ENCODE measurements at regions not wholly inside any gene's neighbourhood (a gene's known extent, or its start where the extent isn't known, plus 50 kb on each side); places are given as distances from the start of the nearest gene placed in this dataset.
A peak's percentile ranks its signal among the peaks of the same experiment; 100 is the strongest.
"Not testable (repeated sequence)": the region's sequence is repeated elsewhere in the genome, so short reads cannot be mapped to it uniquely, and the experiment has no call there.

DNA sequence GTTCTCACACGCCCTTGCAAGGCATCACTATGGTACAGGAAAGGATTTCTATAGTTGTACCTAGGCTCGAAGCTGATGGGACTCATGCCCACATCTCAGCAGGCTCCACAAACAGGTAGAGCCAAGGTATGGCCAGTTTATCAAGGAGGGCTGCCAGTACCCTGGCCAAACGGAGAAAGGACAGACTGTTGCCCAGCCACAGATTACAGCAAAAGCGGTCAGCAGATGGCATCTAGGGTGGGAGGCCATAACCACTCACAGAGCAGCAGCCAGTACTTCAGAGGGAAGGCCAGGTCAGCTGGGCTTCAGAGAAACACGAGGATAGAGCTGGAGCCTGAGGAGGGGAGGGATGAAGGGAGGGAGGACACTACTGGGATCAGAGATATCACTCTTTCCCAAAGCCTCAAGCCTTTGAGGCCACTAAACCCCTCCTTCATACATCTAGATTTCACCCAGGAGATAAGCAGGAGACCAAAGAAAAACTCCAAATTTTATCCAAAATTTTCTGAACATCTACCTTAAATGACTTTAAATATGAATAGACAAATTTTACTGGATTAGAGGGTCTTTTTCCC lies 904.2 kb upstream of the NXPH2 start:
- Histone ChIP-seq H3F3A (ENCODE audit: low read length, unreplicated experiment) (no peaks in the 10 kb centered on the region), H3K4me2 (ENCODE audit: low read length) (peak overlapping the region; percentile 79; the same call in 1 of the 2 replicates), H3K27me3 (ENCODE audit: low read length) (no peaks in the 10 kb centered on the region), H3K79me2 (ENCODE audit: low read length) (no peaks in the 10 kb centered on the region), H3K9me3 (ENCODE audit: low read length) (no peaks in the 10 kb centered on the region), H3K27ac (ENCODE audit: low read length) (peak overlapping the region; percentile 33; the same call in 1 of the 2 replicates), H2AFZ (ENCODE audit: low read length) (no peak overlapping the region), H3K4me3 (ENCODE audit: low read length) (no peak overlapping the region), H3K9ac (ENCODE audit: low read length) (no peak overlapping the region), H3K36me3 (ENCODE audit: low read depth, low read length) (no peaks in the 10 kb centered on the region), H4K20me1 (ENCODE audit: low read length) (no peaks in the 10 kb centered on the region), H3K4me1 (ENCODE audit: insufficient read depth, low read length) (peaks cover 17% of the 10 kb centered on the region), H3K9me2 (replicated peaks; ENCODE audit: low read length) (no peaks in the 10 kb centered on the region)
- TF ChIP-seq, protein P1, sequence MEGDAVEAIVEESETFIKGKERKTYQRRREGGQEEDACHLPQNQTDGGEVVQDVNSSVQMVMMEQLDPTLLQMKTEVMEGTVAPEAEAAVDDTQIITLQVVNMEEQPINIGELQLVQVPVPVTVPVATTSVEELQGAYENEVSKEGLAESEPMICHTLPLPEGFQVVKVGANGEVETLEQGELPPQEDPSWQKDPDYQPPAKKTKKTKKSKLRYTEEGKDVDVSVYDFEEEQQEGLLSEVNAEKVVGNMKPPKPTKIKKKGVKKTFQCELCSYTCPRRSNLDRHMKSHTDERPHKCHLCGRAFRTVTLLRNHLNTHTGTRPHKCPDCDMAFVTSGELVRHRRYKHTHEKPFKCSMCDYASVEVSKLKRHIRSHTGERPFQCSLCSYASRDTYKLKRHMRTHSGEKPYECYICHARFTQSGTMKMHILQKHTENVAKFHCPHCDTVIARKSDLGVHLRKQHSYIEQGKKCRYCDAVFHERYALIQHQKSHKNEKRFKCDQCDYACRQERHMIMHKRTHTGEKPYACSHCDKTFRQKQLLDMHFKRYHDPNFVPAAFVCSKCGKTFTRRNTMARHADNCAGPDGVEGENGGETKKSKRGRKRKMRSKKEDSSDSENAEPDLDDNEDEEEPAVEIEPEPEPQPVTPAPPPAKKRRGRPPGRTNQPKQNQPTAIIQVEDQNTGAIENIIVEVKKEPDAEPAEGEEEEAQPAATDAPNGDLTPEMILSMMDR (conservative IDR thresholded peaks at IDR 0.05; ENCODE audit: low read depth, low read length) = no peak
- TF ChIP-seq EZH2phosphoT487 (IDR thresholded peaks at IDR 0.05; ENCODE audit: borderline replicate concordance, low read length) (no peak), EZH2 (IDR thresholded peaks at IDR 0.05; ENCODE audit: low read length, unreplicated experiment) (no peak)
- DNase-seq (no peak), ATAC-seq (peak; percentile 54)
- CTCF ChIA-PET = no interaction called here
- intact Hi-C loops (cut with micrococcal nuclease) = no loop called here
- POLR2A ChIA-PET (ENCODE audit: unreplicated experiment) = no interaction called here
- no TSS peak for BruUV-seq (replicated peaks)

DNA sequence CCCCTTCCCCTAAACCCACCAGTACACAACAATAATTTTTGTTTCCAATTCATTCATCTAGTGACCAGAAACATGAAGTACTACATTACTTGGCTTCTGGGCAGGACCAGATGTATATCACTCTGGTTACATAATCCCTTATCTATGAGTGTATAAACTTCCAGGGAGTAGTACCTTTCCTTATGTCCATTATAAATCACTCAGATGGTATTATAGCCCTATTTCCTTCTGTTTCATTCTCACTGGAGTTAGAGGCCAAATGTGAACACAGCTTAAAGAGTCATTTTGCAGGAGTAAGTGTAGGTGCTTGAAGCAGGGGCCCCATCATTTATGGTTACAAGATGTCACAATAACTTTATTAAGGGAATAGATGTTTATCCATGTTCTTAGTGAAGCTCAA lies 894.4 kb upstream of the NXPH2 start:
- H3K9me3 ChIP-seq (ENCODE audit: low read length) = no peaks in the 10 kb centered on the region
- H3F3A ChIP-seq (ENCODE audit: low read length, unreplicated experiment) = no peaks in the 10 kb centered on the region
- TF ChIP-seq EZH2phosphoT487 (IDR thresholded peaks at IDR 0.05; ENCODE audit: borderline replicate concordance, low read length) = no peak
- TF ChIP-seq EZH2 (IDR thresholded peaks at IDR 0.05; ENCODE audit: low read length, unreplicated experiment) = no peak
- TF ChIP-seq, protein P1 (conservative IDR thresholded peaks at IDR 0.05; ENCODE audit: low read depth, low read length) = no peak
- no peaks in the 10 kb centered on the region for H3K27me3 ChIP-seq (ENCODE audit: low read length)
- H4K20me1 ChIP-seq (ENCODE audit: low read length) = no peaks in the 10 kb centered on the region
- no peaks in the 10 kb centered on the region for H3K36me3 ChIP-seq (ENCODE audit: low read depth, low read length)
- BruUV-seq (replicated peaks) = no TSS peak
- no peaks in the 10 kb centered on the region for H3K9me2 ChIP-seq (replicated peaks; ENCODE audit: low read length)
- no peaks in the 10 kb centered on the region for H3K4me1 ChIP-seq (ENCODE audit: insufficient read depth, low read length)
- ChIA-PET POLR2A (ENCODE audit: unreplicated experiment) (no interaction called here), CTCF (no interaction called here)
- DNase-seq (no peak), ATAC-seq (no peak)
- intact Hi-C loops (cut with micrococcal nuclease) = no loop called here
- H3K4me3 ChIP-seq (ENCODE audit: low read length) = no peak overlapping the region
- no peaks in the 10 kb centered on the region for H3K79me2 ChIP-seq (ENCODE audit: low read length)
- no peak overlapping the region for H3K27ac ChIP-seq (ENCODE audit: low read length)
- H2AFZ ChIP-seq (ENCODE audit: low read length) = no peak overlapping the region
- no peak overlapping the region for H3K4me2 ChIP-seq (ENCODE audit: low read length)
- no peak overlapping the region for H3K9ac ChIP-seq (ENCODE audit: low read length)

DNA sequence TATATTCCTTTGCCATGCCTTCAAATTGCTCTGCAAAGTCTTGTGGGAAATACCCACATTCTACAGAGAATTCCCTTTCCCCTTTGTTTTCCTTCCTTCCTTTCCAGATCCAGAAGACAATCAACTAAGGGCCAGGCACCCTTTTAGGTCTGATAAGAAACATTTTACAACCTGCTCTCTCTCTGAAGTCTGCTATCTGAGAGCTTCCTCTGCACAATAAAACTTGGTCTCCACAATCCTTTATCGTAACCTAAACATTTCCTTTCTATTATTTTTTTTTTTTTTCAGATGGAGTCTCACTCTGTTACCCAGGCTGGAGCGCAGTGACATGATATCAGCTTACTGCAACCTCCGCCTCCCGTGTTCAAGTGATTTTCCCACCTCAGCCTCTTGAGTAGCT lies 893.3 kb upstream of the NXPH2 start:
- intact Hi-C loops (cut with micrococcal nuclease); H3K79me2 ChIP-seq (ENCODE audit: low read length); DNase-seq; H3K9me3 ChIP-seq (ENCODE audit: low read length); H3K27ac ChIP-seq (ENCODE audit: low read length); H3K4me1 ChIP-seq (ENCODE audit: insufficient read depth, low read length); H4K20me1 ChIP-seq (ENCODE audit: low read length); H3F3A ChIP-seq (ENCODE audit: low read length, unreplicated experiment); POLR2A ChIA-PET (ENCODE audit: unreplicated experiment); CTCF ChIA-PET; H3K27me3 ChIP-seq (ENCODE audit: low read length); ATAC-seq; H3K9me2 ChIP-seq (replicated peaks; ENCODE audit: low read length); H3K36me3 ChIP-seq (ENCODE audit: low read depth, low read length); H3K9ac ChIP-seq (ENCODE audit: low read length); H3K4me2 ChIP-seq (ENCODE audit: low read length); H2AFZ ChIP-seq (ENCODE audit: low read length); H3K4me3 ChIP-seq (ENCODE audit: low read length); BruUV-seq (replicated peaks): not testable (repeated sequence)
